K562 (cell line): ENCODE measurements at regions not wholly inside any gene's neighbourhood (a gene's known extent, or its start where the extent isn't known, plus 50 kb on each side); places are given as distances from the start of the nearest gene placed in this dataset.
A peak's percentile ranks its signal among the peaks of the same experiment; 100 is the strongest.

Experiments used
- ARID1B ChIP-seq: fragments of 450-650 bp; IDR thresholded peaks from 2 replicates; pipeline ENCODE4 v1.6.1; 2016; ENCODE audit warnings: antibody characterized with exemption, mild to moderate bottlenecking, inconsistent platforms
- GABPB2 ChIP-seq: fragments of 250-450 bp; sonication (Bioruptor Pico); conservative IDR thresholded peaks from 2 replicates; pipeline ENCODE4 v1.5.1; 2021; ENCODE audit warnings: mild to moderate bottlenecking
- HLTF ChIP-seq: fragments of 450-650 bp; IDR thresholded peaks from 2 replicates; pipeline ENCODE4 v1.6.1; 2016
- JUN ChIP-seq, 2 experiments: sonication (generic) in 1 of 2; formaldehyde crosslinking in 1 of 2; IDR thresholded peaks; 2 replicates each; pipeline versions ENCODE4 v1.6.1 to v1.8.0; 2012 to 2022; ENCODE audit warnings: borderline replicate concordance in 2 of 2, mild to moderate bottlenecking in 2 of 2, improper control_type of control experiment in 1 of 2, low read depth in 1 of 2, low read length in 1 of 2, missing genetic modification reagents in 1 of 2
- JUNB ChIP-seq: fragments of 450-650 bp; formaldehyde crosslinking; conservative IDR thresholded peaks from 2 replicates; pipeline ENCODE4 v1.4.0; 2020; ENCODE audit warnings: mild to moderate bottlenecking
- MAFG ChIP-seq: fragments of 450-650 bp; conservative IDR thresholded peaks from 2 replicates; pipeline ENCODE4 v1.6.1; 2016; ENCODE audit warnings: missing genetic modification characterization, missing compliant biosample characterization
- NCOA2 ChIP-seq, 2 experiments: fragments of 450-650 bp; IDR thresholded peaks; 2 replicates each; pipeline ENCODE4 v1.6.1; 2018; ENCODE audit warnings: mild to moderate bottlenecking in 2 of 2, moderate library complexity in 1 of 2; ENCODE audit not compliant: partially characterized antibody in 2 of 2
- SMARCA4 ChIP-seq: fragments of 450-650 bp; IDR thresholded peaks from 2 replicates; pipeline ENCODE4 v1.6.1; 2016
- ZNF140 ChIP-seq: fragments of 250-450 bp; sonication (Bioruptor Pico); IDR thresholded peaks from 2 replicates; pipeline ENCODE4 v1.8.0; 2021; ENCODE audit warnings: moderate library complexity, mild to moderate bottlenecking, inconsistent platforms
- ZNF584 ChIP-seq: fragments of 200-800 bp; sonication (Bioruptor generic); IDR thresholded peaks from 2 replicates; pipeline ENCODE4 v1.6.1; 2016; ENCODE audit warnings: low read depth, mild to moderate bottlenecking, missing genetic modification characterization, missing compliant biosample characterization
- ZNF717 ChIP-seq: fragments of 250-450 bp; sonication (Bioruptor Pico); IDR thresholded peaks from 2 replicates; pipeline ENCODE4 v1.5.0; 2021
- TF ChIP-seq, protein P1 (sequence below): fragments of 450-650 bp; IDR thresholded peaks from 2 replicates; pipeline ENCODE4 v1.6.1; 2016; ENCODE audit warnings: mild to moderate bottlenecking, moderate library complexity
- TF ChIP-seq, protein P2 (sequence below): sonication (generic); formaldehyde crosslinking; IDR thresholded peaks from 2 replicates; pipeline ENCODE4 v1.8.0; 2022; ENCODE audit warnings: missing genetic modification reagents, mild to moderate bottlenecking, moderate library complexity, borderline replicate concordance
- TF ChIP-seq, protein P3 (sequence below), 2 experiments: fragments of 250-450 bp in 1 of 2; fragments of 450-650 bp in 1 of 2; sonication (Bioruptor Pico) in 1 of 2; IDR thresholded peaks; 2 replicates each; pipeline versions ENCODE4 v1.6.1 to v1.8.0; 2016 to 2021; ENCODE audit warnings: mild to moderate bottlenecking in 2 of 2, moderate library complexity in 2 of 2, missing compliant biosample characterization in 1 of 2, missing genetic modification characterization in 1 of 2

DNA sequence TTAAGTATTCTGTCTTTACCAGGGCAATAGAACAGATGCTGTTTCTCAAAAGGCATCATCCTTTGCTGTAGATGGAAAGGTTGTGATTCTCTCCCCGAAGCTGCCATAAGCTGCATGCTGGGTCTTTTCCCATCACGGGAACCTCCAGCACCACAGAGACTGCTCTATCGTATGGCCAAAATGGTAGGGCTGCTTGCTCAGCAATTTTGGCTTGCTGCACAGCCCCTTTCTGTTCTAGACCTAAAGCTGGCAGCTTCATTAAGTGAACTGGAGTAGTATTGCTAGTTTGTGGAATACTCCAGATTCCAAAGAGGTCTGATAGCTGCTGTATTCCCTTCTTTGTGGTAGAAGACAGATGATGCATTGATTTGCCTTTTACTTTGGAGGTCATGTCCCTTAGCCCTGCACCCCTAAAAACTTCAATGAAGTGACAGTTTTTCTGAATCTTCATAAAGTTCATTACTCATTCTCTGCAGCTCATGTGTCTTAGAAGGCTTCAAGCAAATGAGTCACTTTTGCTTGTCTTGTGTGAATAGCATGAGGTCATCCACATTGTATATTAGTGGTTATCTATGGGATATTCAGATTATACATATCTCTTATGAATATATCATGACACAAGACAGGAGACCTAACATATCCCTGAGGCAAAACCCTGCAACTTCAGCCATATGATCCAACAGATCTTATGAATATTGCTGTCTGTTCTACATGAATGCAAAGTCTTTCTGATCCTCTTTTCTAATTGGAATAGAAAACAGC lies 245.3 kb downstream of the FAM76B start (continued):
- TF ChIP-seq, protein P1, sequence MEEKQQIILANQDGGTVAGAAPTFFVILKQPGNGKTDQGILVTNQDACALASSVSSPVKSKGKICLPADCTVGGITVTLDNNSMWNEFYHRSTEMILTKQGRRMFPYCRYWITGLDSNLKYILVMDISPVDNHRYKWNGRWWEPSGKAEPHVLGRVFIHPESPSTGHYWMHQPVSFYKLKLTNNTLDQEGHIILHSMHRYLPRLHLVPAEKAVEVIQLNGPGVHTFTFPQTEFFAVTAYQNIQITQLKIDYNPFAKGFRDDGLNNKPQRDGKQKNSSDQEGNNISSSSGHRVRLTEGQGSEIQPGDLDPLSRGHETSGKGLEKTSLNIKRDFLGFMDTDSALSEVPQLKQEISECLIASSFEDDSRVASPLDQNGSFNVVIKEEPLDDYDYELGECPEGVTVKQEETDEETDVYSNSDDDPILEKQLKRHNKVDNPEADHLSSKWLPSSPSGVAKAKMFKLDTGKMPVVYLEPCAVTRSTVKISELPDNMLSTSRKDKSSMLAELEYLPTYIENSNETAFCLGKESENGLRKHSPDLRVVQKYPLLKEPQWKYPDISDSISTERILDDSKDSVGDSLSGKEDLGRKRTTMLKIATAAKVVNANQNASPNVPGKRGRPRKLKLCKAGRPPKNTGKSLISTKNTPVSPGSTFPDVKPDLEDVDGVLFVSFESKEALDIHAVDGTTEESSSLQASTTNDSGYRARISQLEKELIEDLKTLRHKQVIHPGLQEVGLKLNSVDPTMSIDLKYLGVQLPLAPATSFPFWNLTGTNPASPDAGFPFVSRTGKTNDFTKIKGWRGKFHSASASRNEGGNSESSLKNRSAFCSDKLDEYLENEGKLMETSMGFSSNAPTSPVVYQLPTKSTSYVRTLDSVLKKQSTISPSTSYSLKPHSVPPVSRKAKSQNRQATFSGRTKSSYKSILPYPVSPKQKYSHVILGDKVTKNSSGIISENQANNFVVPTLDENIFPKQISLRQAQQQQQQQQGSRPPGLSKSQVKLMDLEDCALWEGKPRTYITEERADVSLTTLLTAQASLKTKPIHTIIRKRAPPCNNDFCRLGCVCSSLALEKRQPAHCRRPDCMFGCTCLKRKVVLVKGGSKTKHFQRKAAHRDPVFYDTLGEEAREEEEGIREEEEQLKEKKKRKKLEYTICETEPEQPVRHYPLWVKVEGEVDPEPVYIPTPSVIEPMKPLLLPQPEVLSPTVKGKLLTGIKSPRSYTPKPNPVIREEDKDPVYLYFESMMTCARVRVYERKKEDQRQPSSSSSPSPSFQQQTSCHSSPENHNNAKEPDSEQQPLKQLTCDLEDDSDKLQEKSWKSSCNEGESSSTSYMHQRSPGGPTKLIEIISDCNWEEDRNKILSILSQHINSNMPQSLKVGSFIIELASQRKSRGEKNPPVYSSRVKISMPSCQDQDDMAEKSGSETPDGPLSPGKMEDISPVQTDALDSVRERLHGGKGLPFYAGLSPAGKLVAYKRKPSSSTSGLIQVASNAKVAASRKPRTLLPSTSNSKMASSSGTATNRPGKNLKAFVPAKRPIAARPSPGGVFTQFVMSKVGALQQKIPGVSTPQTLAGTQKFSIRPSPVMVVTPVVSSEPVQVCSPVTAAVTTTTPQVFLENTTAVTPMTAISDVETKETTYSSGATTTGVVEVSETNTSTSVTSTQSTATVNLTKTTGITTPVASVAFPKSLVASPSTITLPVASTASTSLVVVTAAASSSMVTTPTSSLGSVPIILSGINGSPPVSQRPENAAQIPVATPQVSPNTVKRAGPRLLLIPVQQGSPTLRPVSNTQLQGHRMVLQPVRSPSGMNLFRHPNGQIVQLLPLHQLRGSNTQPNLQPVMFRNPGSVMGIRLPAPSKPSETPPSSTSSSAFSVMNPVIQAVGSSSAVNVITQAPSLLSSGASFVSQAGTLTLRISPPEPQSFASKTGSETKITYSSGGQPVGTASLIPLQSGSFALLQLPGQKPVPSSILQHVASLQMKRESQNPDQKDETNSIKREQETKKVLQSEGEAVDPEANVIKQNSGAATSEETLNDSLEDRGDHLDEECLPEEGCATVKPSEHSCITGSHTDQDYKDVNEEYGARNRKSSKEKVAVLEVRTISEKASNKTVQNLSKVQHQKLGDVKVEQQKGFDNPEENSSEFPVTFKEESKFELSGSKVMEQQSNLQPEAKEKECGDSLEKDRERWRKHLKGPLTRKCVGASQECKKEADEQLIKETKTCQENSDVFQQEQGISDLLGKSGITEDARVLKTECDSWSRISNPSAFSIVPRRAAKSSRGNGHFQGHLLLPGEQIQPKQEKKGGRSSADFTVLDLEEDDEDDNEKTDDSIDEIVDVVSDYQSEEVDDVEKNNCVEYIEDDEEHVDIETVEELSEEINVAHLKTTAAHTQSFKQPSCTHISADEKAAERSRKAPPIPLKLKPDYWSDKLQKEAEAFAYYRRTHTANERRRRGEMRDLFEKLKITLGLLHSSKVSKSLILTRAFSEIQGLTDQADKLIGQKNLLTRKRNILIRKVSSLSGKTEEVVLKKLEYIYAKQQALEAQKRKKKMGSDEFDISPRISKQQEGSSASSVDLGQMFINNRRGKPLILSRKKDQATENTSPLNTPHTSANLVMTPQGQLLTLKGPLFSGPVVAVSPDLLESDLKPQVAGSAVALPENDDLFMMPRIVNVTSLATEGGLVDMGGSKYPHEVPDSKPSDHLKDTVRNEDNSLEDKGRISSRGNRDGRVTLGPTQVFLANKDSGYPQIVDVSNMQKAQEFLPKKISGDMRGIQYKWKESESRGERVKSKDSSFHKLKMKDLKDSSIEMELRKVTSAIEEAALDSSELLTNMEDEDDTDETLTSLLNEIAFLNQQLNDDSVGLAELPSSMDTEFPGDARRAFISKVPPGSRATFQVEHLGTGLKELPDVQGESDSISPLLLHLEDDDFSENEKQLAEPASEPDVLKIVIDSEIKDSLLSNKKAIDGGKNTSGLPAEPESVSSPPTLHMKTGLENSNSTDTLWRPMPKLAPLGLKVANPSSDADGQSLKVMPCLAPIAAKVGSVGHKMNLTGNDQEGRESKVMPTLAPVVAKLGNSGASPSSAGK = 0 out of 2 replicates have a peak, but pooled peaks have one; percentile 38
- TF ChIP-seq, protein P2, sequence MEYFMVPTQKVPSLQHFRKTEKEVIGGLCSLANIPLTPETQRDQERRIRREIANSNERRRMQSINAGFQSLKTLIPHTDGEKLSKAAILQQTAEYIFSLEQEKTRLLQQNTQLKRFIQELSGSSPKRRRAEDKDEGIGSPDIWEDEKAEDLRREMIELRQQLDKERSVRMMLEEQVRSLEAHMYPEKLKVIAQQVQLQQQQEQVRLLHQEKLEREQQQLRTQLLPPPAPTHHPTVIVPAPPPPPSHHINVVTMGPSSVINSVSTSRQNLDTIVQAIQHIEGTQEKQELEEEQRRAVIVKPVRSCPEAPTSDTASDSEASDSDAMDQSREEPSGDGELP (CRISPR knock-in tag) = no peak
- no peak for TF ChIP-seq ZNF717 (CRISPR knock-in tag)
- peak; percentile 86 for TF ChIP-seq MAFG (tag)
- TF ChIP-seq JUNB = 0 out of 2 replicates have a peak, but pooled peaks have one; percentile 39
- peak; percentile 51; the same call in 1 of the 2 replicates for TF ChIP-seq ARID1B
- no peak for TF ChIP-seq HLTF
- TF ChIP-seq ZNF140 (CRISPR knock-in tag) = no peak
- TF ChIP-seq NCOA2 (IDR thresholded peaks at IDR 0.05; ENCODE audit: partially characterized antibody in 2 of 2) = peak in 1 of 2 experiments; percentile 40
- TF ChIP-seq GABPB2 (CRISPR knock-in tag) = no peak
- TF ChIP-seq, protein P3, sequence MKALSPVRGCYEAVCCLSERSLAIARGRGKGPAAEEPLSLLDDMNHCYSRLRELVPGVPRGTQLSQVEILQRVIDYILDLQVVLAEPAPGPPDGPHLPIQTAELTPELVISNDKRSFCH (CRISPR knock-in tag; IDR thresholded peaks at IDR 0.05) = no peak
- TF ChIP-seq, protein P3 (tag; IDR thresholded peaks at IDR 0.05) = no peak
- peak; percentile 86 for TF ChIP-seq JUN (IDR thresholded peaks at IDR 0.05; ENCODE audit: borderline replicate concordance, low read depth, low read length)
- no peak for TF ChIP-seq JUN (CRISPR knock-in tag; IDR thresholded peaks at IDR 0.05; ENCODE audit: borderline replicate concordance)
- peak; percentile 31; the same call in 1 of the 2 replicates for TF ChIP-seq SMARCA4
- TF ChIP-seq ZNF584 (CRISPR knock-in tag) = no peak
